Thyroid gland (tissue), 4 donors: ENCODE measurements at regions not wholly inside any gene's neighbourhood (a gene's known extent, or its start where the extent isn't known, plus 50 kb on each side); places are given as distances from the start of the nearest gene placed in this dataset.

Experiments used
- DNase-seq, 2 donors: peaks; one replicate each; pipeline ENCODE4 v3.0.0-alpha.2; 2019
- H3K27ac ChIP-seq, 3 donors: fragments of 200-600 bp; sonication (generic); 1 replicate in 2 of 3; 2 replicates in 1 of 3; pipeline ENCODE4 v1.5.1; 2016 to 2019; ENCODE audit warnings: mild to moderate bottlenecking in 1 of 3, moderate library complexity in 1 of 3
- H3K27me3 ChIP-seq: fragments of 200-600 bp; sonication (generic); one replicate; pipeline ENCODE4 v1.5.1; 2019
- H3K36me3 ChIP-seq, 2 donors: fragments of 200-600 bp; sonication (generic); one replicate each; pipeline ENCODE4 v1.5.1; 2016 to 2019
- H3K4me1 ChIP-seq, 2 donors: fragments of 200-600 bp; sonication (generic); one replicate each; pipeline ENCODE4 v1.5.1; 2017 to 2019
- H3K4me3 ChIP-seq, 3 donors: fragments of 200-600 bp; sonication (generic); replicated peaks in 1 of 3; 1 replicate in 2 of 3; 2 replicates in 1 of 3; pipeline ENCODE4 v1.5.1; 2016; ENCODE audit warnings: mild to moderate bottlenecking in 1 of 3
- H3K9me3 ChIP-seq: fragments of 200-600 bp; sonication (generic); one replicate; pipeline ENCODE4 v1.5.1; 2017
- CTCF ChIP-seq, 6 experiments: fragments of 200-600 bp in 3 of 6; fragments of 450-650 bp in 3 of 6; sonication (generic) in 3 of 6; IDR thresholded peaks; one replicate each; pipeline ENCODE4 v1.5.1; 2016 to 2019; ENCODE audit warnings: antibody characterized with exemption in 6 of 6, mild to moderate bottlenecking in 2 of 6, inconsistent platforms in 1 of 6, moderate library complexity in 1 of 6
- POLR2A ChIP-seq, 2 donors: fragments of 450-650 bp; IDR thresholded peaks; one replicate each; pipeline ENCODE4 v1.6.1; 2017; ENCODE audit warnings: antibody characterized with exemption in 2 of 2, mild to moderate bottlenecking in 2 of 2, moderate library complexity in 1 of 2
- WGBS, 2 donors: methylation state at CpG; one replicate each; pipeline ENCODE4 v1.1.5; 2017; 5-methylcytosine and 5-hydroxymethylcytosine counted together
- intact Hi-C: fragments of 100-400 bp; cut with DNase I; formaldehyde crosslinking; loops from one replicate; pipeline ENCODE4 v1.15.1; 2023

- TF ChIP-seq POLR2A (IDR thresholded peaks at IDR 0.05) (no peak), CTCF (IDR thresholded peaks at IDR 0.05) (no peak)
- Histone ChIP-seq H3K9me3 (no peaks in the 10 kb centered on the region), H3K27ac (no peak overlapping the region), H3K27me3 (no peaks in the 10 kb centered on the region), H3K4me1 (no peaks in the 10 kb centered on the region), H3K4me3 (no peak overlapping the region), H3K36me3 (no peaks in the 10 kb centered on the region)
- DNase-seq, result no peak
- WGBS, 2 donors, result 89 to 92% methylated on average over 4 of the region's 4 CpGs
- intact Hi-C loops, result no loop called here
Observed at GRCh38 chr5:135279328-135279727, 119.7 kb downstream of the MACROH2A1 start.

DNA sequence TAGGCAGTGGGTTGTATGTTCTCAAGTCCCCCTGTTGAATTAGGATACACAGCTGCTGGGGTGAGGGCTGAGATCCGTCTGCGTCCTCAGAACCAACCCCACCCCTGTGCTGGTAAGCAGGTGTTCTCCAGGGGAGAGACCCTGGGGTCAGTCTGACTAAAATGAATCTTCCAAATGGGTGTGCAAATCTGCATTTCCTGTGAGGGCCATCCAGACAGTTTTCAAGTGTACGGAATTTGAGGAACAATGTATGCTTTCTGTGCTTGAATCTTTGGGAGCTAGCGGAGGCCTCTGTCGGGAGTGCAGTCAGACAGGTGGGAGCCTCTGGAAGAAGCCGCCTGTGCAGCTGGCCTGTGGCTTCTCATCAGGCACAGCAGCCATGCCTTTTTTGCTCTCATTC lies 122.9 kb downstream of the MACROH2A1 start:
- no peaks in the 10 kb centered on the region for H3K36me3 ChIP-seq
- intact Hi-C loops, result no loop called here

DNA sequence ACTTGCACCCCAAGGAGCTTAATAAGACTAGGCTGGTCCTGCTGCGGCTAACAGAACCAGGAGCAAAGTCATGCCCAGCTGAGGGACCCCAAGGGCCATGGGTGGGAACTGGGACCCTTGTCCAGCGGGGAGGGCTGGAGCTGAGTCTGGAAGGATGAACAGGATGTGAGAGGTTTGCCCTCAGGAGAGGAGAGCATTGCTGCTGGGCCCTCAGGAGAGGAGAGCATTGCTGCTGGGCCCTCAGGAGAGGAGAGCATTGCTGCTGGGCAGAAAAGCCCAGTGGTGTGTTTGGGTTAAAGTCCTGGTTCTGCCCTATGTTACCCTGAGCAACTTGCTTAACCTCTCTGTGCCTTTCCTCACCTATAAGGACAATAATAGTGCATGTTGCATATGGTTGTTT lies 125.8 kb downstream of the MACROH2A1 start:
- Histone ChIP-seq H3K36me3 (no peaks in the 10 kb centered on the region), H3K27ac (no peak overlapping the region), H3K4me3 (no peak overlapping the region), H3K4me1 (no peaks in the 10 kb centered on the region), H3K9me3 (no peaks in the 10 kb centered on the region), H3K27me3 (no peaks in the 10 kb centered on the region)
- intact Hi-C loops, result no loop called here
- no peak for DNase-seq
- WGBS, 2 donors, result 80 to 100% methylated on average over 2 of the region's 2 CpGs
- TF ChIP-seq CTCF (IDR thresholded peaks at IDR 0.05) (no peak), POLR2A (IDR thresholded peaks at IDR 0.05) (no peak)

More for the DNA sequence above, 122.9 kb downstream of the MACROH2A1 start:
- TF ChIP-seq CTCF (IDR thresholded peaks at IDR 0.05) (no peak), POLR2A (IDR thresholded peaks at IDR 0.05) (no peak)
- 69 to 77% methylated on average over 6 of the region's 6 CpGs for WGBS, 2 donors
- H3K9me3 ChIP-seq, result no peaks in the 10 kb centered on the region
- no peak overlapping the region for H3K27ac ChIP-seq
- H3K4me1 ChIP-seq, result no peaks in the 10 kb centered on the region
- no peak for DNase-seq
- H3K4me3 ChIP-seq, result no peak overlapping the region
- H3K27me3 ChIP-seq, result no peaks in the 10 kb centered on the region

GRCh38 chr5:135272311-135272805 lies 126.7 kb downstream of the MACROH2A1 start:
- DNase-seq, result no peak
- Histone ChIP-seq H3K36me3 (no peaks in the 10 kb centered on the region), H3K27me3 (no peaks in the 10 kb centered on the region), H3K9me3 (no peaks in the 10 kb centered on the region), H3K4me3 (no peak overlapping the region), H3K4me1 (no peaks in the 10 kb centered on the region), H3K27ac (no peak overlapping the region)
- TF ChIP-seq CTCF (IDR thresholded peaks at IDR 0.05) (no peak), POLR2A (IDR thresholded peaks at IDR 0.05) (no peak)
- intact Hi-C loops, result no loop called here
- WGBS, 2 donors, result 88 to 89% methylated on average over 10 to 11 of the region's 11 CpGs

- Histone ChIP-seq H3K27ac (no peak overlapping the region), H3K36me3 (no peaks in the 10 kb centered on the region), H3K27me3 (no peaks in the 10 kb centered on the region), H3K4me1 (no peaks in the 10 kb centered on the region), H3K9me3 (no peaks in the 10 kb centered on the region), H3K4me3 (no peak overlapping the region)
- no peak for DNase-seq
- intact Hi-C loops, result no loop called here
- 58 to 65% methylated on average over 14 of the region's 14 CpGs for WGBS, 2 donors
- TF ChIP-seq POLR2A (IDR thresholded peaks at IDR 0.05) (no peak), CTCF (IDR thresholded peaks at IDR 0.05) (no peak)
Observed at GRCh38 chr5:135271533-135272310, 127.3 kb downstream of the MACROH2A1 start.
